ENCODE measurements at regions not wholly inside any gene's neighbourhood (a gene's known extent, or its start where the extent isn't known, plus 50 kb on each side); places are given as distances from the start of the nearest gene placed in this dataset.

DNA sequence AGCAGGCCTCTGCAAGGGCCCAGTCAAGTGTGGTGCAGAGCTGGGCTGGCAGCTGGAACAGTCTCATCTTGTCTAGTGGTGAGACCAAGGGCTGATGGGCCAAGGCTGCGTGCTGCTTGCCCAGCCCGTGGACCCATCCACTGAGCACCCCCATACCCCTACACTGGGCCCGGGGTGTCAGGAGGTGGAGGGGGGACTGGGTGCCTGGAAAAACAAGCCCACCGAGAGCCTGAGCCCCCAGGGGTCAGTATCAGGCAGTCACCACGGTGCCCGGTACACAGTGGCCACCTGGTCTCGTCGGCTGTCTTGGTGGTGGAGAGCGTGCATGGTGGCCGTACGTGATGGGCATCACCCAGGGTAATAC, 238.3 kb downstream of the SEC14L1 start:
- DNase-seq (ENCODE audit: low read depth): no peak

- no peak for DNase-seq (ENCODE audit: low read depth)
Observed at GRCh38 chr17:77379832-77380231, 239.1 kb downstream of the SEC14L1 start.

GRCh38 chr17:77380395-77381184, 239.8 kb downstream of the SEC14L1 start:
- no peak for DNase-seq (ENCODE audit: low read depth)

GRCh38 chr17:77381185-77381700, 240.5 kb downstream of the SEC14L1 start:
- no peak for DNase-seq (ENCODE audit: low read depth)

DNA sequence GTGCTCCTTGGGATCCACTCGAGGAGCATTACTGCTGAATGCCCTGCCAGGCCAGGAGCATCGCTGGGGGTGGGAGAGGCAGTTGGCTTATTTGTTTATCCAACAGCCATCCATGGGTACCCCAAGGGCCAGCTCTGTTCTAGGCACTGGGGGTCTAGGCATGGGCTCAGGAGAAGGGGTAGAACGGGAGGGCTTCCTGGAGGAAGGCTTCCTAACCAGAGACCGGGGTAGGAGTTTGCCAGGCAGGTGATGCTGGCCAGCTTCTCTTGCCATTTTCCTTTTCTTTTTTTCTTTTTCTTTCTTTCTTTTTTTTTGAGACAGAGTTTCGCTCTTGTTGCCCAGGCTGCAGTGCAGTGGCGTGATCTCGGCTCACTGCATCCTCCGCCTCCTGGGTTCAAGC, 241.0 kb downstream of the SEC14L1 start:
- DNase-seq (ENCODE audit: low read depth): no peak

DNA sequence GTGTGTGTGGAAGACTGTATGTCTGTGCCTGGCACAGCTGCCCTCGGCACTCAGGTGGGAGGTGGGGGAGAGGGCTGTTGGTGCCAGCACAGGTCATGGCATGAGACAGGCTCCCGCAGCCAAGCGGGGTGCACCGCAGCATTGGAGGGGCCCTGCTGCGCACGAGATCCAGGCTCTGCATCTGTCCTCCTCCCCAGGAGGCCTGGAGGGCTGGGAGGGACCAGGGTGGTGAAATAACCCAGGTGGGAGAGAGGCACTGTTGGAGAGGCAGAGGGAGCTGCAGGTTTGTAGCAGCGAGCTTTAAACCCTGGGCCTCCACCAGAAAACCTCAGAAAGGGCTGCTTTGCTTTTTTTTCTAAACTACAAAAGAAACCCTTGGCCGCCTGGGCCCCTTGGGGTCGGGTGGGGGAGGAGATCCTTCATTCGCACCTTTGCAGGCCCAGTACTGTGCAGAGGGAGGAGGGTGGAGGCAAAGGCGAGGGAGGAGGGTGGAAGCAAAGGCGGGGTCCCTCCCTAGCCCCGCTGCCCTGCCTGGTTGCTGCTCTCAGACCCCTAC, 241.7 kb downstream of the SEC14L1 start:
- DNase-seq (ENCODE audit: low read depth): no peak

DNA sequence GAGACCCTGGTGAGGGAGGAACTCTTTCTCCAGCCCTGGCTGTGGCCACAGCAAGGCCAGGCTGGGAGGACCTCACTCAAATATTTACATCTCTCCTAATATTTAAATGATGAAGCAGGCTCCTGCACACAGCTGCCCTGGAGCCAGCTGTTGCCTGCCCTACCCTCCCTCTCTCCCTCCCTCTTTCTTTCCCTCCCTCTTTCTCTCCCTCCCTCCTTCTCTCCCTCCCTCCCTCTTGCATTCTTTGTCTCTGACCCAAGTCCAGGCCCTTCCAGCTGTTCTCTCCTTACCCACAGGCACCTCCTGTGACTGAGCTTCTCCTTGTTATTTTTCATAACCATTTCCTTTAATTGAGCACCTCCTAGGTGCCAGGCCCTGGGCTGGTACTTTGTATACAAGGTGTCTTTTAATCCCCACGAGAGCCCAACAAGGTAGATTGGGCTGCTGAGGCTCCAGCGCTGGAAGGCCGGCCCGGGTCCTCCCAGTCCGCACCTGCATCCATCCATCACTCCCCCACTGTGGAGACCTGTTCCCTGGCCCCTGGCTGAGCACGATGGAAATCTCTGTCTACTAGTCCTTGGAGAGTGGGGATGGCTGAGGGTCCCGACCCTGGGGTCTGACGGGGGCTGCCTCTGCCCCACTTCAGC, 242.3 kb downstream of the SEC14L1 start:
- no peak for DNase-seq (ENCODE audit: low read depth)

- no peak for DNase-seq (ENCODE audit: low read depth)
Observed at GRCh38 chr17:77383613-77384608, 243.1 kb downstream of the SEC14L1 start.

GRCh38 chr17:77385750-77386501, 245.2 kb downstream of the SEC14L1 start:
- DNase-seq (ENCODE audit: low read depth): no peak

GRCh38 chr17:77386502-77387192, 245.9 kb downstream of the SEC14L1 start:
- DNase-seq (ENCODE audit: low read depth): no peak

DNA sequence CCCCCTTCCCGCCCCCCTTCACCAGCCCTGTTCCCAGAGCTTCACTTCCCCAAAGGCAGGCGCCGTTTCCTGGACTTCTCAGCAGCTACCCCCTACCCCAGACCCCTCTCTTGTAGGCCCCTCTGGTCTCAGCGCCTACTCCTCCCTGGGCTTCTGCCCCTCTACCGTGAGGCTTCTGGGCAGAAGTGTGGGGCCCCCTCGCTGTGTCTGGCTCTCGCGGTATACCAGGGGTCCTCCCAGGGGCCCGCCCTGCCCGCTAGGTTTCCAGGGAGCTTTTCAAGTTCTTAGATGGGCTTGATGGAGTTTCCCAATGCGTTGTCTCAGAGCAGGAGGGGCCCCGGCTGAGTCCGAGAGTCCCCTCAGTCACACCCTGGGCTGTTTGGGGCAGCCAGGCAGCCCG, 247.1 kb downstream of the SEC14L1 start:
- DNase-seq (ENCODE audit: low read depth): no peak

DNA sequence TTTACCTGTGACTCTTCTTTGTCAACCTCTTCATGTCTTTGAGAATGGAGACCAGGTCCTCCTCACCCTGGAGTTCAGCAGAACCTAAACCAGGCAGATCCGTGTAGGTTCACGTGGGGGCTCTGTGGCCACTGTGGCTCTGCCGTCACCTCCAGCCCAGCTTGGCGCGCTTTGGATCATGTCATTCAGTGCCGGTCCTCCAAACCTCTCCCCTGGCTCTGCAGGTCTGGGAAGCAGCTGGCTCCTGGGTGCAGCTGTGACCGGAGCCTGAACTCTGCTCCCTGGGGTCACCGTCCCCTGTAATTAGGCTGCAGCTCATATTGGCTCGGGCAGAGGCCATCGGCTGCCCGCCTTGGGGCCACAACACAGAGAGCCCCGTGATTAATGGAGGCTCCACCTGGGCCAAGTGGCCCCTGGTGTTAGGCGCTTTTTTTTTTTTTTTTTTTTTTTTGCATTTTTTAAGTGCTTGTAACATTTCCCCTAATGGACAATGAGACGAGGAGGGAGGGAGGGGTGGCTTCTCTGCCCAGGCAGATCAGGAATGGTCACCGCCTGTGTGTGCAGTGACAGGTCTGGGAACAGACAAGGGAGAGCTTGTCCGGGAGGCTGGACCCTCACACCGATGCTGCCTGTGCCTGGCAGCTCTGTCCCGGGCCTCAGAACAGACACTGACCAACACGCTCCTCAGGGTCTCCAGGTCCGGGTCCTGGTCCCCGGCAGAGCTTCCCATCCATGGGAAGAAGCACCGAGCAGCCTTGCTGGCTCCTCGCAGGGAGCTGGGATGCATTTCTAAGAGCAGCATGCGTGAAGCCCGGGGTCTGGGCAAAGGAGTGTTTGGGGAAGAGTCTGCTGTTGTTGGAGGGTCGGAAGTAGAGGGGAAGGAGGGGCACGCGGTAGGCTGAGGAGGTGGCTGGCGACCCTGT, 247.9 kb downstream of the SEC14L1 start:
- DNase-seq (ENCODE audit: low read depth): no peak

DNA sequence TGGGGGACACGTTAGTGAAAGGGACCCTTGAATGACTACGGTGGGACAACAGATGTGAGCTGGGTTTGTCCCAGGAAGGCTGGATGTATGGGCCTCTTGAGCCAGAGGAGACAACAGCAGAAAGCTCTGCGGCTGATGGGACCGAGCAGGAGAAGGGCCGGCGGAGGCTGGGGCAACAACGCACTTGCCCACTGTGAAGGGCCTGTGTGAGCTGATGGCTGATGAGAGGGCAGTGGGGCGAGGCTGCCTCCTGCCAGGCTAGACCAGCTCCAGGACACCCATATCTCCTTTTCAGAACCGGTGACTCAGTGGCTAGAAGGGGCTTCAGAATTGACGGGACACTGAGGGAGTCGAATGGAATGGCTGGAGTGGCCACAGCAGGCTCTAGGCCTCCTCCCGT, 250.1 kb downstream of the SEC14L1 start:
- DNase-seq (ENCODE audit: low read depth): no peak

DNA sequence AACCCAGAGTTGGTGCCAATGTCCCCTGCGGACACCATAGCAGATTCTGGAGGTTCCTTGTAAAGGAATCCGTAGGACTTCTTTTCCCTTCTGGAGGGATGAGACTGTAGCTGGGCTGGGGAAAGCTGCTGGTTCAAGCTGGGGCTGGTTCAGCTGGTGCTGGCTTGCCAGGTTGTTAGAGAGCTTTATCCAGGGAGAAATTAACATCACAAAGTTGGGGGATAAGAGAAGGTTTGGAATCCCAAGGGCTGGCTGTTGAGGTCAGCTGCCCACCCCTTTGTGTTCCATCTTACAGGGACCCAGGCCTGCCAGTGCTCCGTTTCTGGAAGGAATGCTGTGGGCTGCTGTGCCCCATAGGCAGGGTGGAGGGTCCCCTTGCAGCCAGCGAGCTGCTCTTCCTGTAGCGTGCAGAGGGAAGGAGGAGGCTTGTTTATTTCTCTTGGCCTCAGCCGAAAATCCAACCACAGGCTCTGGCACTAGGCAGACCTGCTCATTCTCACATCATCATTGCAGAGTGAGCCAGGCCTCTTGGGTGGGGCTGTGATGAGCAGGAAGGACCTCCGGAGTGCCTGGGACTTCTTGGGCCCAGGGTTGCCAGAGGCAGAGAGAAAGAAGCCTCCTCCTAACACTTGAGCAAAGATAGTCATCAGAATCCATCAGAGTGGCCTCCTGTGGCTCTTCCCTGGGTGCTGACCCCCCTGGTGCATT, 251.1 kb downstream of the SEC14L1 start:
- peak; percentile 44 for DNase-seq (ENCODE audit: low read depth)

DNA sequence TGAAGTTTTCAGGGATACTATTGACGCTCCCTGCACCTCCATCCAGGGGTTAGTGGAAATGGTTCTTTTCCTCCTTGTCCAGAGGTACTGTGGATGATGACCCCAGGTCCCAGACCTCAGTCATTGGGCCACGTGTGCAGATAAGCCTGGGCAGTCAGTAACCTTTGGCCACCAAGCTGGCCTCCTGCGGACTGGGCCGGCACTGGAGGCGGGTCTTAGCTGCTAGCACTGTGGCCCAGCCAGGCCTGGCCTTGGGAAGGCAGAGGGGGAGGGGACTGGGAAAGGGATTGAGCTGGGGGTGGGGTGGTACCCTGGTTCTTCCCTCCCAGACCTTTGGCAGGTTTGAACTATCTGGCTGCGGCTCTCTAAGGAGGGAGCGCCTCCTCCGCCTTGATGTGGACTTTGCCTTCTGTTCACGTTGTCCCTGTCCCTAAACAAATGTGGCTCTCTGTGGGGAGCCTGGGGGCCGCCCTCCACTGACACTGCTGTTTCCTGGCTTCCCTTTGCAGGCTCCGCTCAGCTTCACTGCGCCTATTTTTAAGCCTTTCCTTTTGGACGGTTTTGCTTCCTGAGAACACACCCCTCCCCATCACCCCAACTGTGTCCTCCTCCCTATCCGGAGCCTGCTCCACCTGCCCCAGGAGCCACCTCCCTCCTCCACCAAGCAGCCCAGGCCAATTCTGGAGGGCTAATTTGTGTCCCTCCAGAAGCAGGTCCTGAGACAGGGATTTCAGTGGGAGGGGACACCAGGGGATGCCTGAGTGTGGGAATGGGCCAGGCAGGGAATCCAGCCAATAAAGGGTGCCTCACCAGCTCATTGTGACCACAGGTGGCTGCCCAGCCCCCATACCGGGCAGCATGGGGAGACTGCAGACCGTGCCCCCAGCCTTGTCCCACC, 251.9 kb downstream of the SEC14L1 start:
- DNase-seq (ENCODE audit: low read depth): no peak

DNA sequence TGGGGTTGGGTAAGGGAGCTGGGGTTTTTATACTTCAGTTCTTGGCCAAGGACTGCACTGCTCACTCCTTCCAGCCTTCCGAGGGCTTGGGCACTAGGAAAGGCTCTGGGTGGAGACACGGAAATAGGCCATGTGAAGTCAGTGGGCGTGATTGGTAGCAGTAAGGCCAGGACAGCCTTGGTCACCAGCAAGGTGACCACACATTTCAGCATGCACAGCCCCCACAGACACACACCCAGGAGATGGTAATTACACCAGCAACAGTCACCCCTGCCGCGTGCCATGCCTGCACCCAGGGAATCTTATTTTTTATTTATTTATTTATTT, 252.5 kb downstream of the SEC14L1 start:
- no peak for DNase-seq (ENCODE audit: low read depth)

DNA sequence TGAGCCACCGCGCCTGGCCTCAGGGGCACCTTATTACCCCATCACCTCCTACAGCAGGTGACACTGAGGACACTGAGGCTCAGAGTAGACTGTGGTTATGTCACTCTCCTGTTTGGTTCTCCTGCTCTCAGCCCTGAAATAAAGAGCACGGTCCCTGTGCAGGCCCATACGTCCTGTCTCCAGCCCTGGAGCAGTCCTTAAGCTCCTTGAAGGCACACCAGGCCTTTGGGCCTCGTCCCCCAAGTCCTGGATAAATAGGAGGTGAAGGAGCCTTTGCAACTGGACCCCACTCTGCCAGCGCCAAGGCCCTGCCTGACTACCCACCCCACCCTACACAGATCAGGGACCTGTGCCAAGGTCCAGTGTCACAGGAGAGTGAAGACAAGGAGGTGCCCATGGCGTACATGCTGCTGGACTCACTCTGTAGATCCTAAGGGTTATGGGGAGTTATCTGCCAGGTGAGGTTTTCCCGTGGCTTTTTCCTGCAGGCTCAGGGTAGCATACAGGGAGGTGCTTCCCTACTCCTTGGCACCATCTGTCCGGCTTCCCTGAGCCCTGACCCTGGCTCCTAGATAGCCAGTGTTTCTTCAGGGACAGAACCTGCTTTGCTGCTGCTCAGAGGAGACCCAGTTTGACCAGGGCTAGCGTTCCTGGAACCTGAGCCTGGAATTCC, 253.2 kb downstream of the SEC14L1 start:
- no peak for DNase-seq (ENCODE audit: low read depth)
